AG04450 (cell line): ENCODE measurements at regions not wholly inside any gene's neighbourhood (a gene's known extent, or its start where the extent isn't known, plus 50 kb on each side); places are given as distances from the start of the nearest gene placed in this dataset.
"Not testable (repeated sequence)": the region's sequence is repeated elsewhere in the genome, so short reads cannot be mapped to it uniquely, and the experiment has no call there.

ENCODE experiments used
- CTCF ChIA-PET: fragments of 300-600, 350-600 bp; formaldehyde crosslinking; extraction: SDS; loops from one replicate; lab custom pipeline; 2022; ENCODE audit warnings: antibody characterized with exemption, inconsistent platforms; lab: Charles Lee
- POLR2A ChIA-PET: fragments of 350-600 bp; formaldehyde crosslinking; extraction: SDS; loops from one replicate; lab custom pipeline; 2021; ENCODE audit warnings: antibody characterized with exemption, inconsistent platforms; lab: Yijun Ruan, JAX
- DNase-seq: peaks from one replicate; pipeline ENCODE4 v3.0.0-alpha.2; 2011; ENCODE audit warnings: low read depth, low spot score
- H3K27ac ChIP-seq: one replicate; pipeline ENCODE4 v1.5.1; 2012; ENCODE audit warnings: low read depth, low read length, control low read depth
- H3K27me3 ChIP-seq: one replicate; pipeline ENCODE4 v1.6.0; 2012; ENCODE audit warnings: low read length; ENCODE audit not compliant: control insufficient read depth, insufficient read depth
- H3K4me3 ChIP-seq: 2 replicates; pipeline ENCODE4 v1.5.1; 2011; ENCODE audit warnings: mild to moderate bottlenecking, low read depth, low read length, control low read depth
- H3K9me3 ChIP-seq: 2 replicates; pipeline ENCODE4 v1.5.1; 2012; ENCODE audit warnings: low read length; ENCODE audit not compliant: control insufficient read depth, insufficient read depth
- CTCF ChIP-seq: IDR thresholded peaks from 2 replicates; pipeline ENCODE4 v1.5.1; 2011; ENCODE audit warnings: low read depth, low read length, control low read depth, inconsistent platforms

GRCh38 chr10:42533866-42534265, 104.5 kb downstream of the ZNF33B start:
- DNase-seq, H3K27ac ChIP-seq, H3K27me3 ChIP-seq, H3K4me3 ChIP-seq, CTCF ChIA-PET, H3K9me3 ChIP-seq, POLR2A ChIA-PET: not testable (repeated sequence)

- TF ChIP-seq CTCF: no peak
- CTCF ChIA-PET: no interaction called here
- no peak for DNase-seq
- H3K27me3 ChIP-seq: no peaks in the 10 kb centered on the region
- H3K4me3 ChIP-seq: no peak overlapping the region
- H3K9me3 ChIP-seq: peaks cover 7% of the 10 kb centered on the region
- H3K27ac ChIP-seq: no peak overlapping the region
- POLR2A ChIA-PET: no interaction called here
Measured at GRCh38 chr10:42532996-42533395, 105.4 kb downstream of the ZNF33B start.

- POLR2A ChIA-PET: no interaction called here
- no peak for TF ChIP-seq CTCF
- no peak overlapping the region for H3K4me3 ChIP-seq
- CTCF ChIA-PET: no interaction called here
- peaks cover 22% of the 10 kb centered on the region for H3K9me3 ChIP-seq
- H3K27ac ChIP-seq: no peak overlapping the region
- no peaks in the 10 kb centered on the region for H3K27me3 ChIP-seq
- DNase-seq: no peak
Measured at GRCh38 chr10:42523098-42523497, 115.3 kb downstream of the ZNF33B start.

GRCh38 chr10:42519761-42520460, 118.5 kb downstream of the ZNF33B start:
- CTCF ChIA-PET: no interaction called here
- no peak for TF ChIP-seq CTCF
- no peak for DNase-seq
- H3K9me3 ChIP-seq: peaks cover 34% of the 10 kb centered on the region
- POLR2A ChIA-PET: no interaction called here
- H3K27ac ChIP-seq: no peak overlapping the region
- H3K4me3 ChIP-seq: no peak overlapping the region
- H3K27me3 ChIP-seq: no peaks in the 10 kb centered on the region

- H3K4me3 ChIP-seq: no peak overlapping the region
- H3K27ac ChIP-seq: no peak overlapping the region
- TF ChIP-seq CTCF: no peak
- ChIA-PET CTCF (no interaction called here), POLR2A (no interaction called here)
- H3K27me3 ChIP-seq: no peaks in the 10 kb centered on the region
- H3K9me3 ChIP-seq: peaks cover 34% of the 10 kb centered on the region
- no peak for DNase-seq
Measured at GRCh38 chr10:42519079-42519478, 119.3 kb downstream of the ZNF33B start.
